ENCODE measurements at regions not wholly inside any gene's neighbourhood (a gene's known extent, or its start where the extent isn't known, plus 50 kb on each side); places are given as distances from the start of the nearest gene placed in this dataset.
"Not testable (repeated sequence)": the region's sequence is repeated elsewhere in the genome, so short reads cannot be mapped to it uniquely, and the experiment has no call there.

DNA sequence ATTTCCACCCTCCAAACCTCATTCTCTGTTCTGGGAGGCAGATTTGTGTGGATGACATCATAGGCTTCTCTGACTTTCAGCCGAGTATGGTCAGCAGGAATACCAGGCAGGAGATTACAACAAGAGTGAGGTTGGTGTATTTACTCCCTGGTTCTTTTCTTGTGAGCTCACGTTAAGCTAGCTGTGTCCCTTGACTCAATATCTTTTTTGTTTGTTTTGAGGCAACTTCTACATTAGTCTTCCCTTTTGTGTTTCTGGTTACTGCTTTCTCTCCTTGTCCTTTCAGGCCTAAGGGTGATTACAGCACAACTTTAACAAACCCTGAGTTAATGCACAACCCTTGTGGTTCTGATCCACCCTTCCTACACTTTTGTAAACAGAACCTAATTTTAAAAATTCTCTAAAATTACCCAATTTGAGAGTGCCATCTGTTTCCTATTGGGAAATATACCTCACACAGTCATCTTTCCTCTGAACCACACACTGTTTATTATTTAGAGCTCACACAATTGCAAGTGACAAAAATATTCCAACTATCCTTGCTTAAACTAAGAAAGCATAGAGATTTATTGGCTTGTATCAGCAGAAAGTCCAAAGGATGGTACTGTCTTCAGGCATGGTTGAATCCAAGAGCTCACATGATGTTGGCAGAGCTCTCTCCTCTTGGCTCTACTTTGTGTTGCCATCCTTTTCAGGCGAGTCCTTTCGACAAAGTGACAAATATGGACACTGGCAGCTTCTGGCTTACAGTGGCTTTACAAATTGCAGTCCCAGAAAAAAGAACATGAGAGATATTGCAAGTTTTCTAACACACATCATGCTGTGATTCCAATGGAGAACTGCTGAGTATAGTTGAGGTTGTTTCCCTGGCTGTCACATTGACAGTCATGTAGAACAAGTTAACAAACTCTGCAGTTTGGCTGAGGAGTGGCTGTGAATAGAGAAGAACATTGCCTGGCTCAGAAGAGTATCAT is 150.5 kb upstream of the DDIT4L start:
- no peak for DNase-seq

DNA sequence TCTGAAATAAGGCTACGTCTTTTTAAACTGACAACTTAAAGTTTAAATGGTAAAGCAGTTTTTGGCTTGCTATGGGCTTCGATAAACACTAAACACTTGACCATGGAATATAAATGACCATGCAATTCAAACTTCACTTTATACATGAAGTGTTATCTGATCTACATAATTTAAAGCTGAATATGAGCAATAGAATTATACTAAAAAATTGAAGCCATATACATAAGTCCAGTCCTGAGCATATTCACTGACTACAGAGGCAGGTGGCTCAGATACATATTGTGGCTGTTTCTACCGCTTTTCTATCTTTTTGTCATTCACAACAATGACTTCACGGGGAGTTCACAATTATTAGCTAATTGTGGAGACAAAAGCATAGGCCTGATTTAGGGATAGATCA is 149.6 kb upstream of the DDIT4L start:
- no peak for DNase-seq

DNA sequence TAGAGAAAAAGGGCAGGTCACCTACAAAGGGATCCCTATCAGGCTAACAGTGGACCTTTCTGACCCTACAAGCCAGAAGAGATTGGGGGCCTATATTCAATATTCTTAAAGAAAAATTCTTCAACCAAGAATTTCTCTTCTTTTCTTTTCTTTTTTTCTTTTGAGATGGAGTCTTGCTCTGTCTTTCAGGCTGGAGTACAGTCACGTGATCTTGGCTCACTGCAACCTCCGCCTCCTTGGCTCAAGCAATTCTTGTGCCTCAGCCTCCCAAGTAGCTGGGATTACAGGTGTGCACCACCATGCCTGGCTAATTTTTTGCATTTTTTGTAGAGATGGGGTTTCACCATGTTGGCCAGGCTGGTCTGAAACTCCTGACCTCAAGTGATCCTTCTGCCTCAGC is 143.2 kb upstream of the DDIT4L start:
- not testable (repeated sequence) for DNase-seq

DNA sequence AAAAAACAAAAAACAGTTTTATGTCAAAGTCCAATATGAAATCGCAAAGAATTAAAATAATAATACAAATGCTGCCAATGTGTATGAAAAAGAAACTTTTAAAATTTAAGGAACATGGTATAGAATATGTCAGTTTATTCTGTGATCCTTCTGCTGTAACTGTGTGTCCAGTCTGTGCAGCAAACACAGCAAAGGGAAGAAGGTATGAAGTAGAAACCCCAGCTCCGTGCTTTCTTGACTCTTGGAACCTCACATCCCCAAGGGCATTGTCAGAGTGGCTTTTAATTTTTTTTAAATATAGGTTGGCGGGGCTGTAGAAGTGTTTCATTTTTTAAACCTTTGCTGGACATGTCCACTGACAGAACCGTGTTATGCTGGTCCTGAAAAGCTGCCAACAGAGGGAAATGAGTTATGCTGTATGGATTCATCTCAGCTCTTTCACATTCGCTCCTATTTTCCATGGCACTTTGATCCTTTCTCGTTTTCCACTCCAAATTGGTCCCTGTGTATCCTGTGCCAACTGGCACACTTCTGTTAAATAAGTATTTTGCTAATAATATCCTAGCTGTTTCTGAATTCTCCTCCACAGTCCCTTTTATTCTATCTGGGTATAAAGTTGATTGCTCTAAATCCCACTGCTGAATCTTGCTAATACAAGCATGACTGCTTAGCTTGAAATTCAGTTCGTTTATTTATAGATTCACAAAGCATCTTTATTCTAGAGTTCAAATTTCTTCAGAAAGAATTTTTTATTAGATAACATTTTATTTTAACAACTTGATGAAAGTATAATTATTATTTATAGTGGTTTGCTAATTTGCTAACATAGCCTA is 127.0 kb upstream of the DDIT4L start:
- peak; percentile 24 for DNase-seq

DNA sequence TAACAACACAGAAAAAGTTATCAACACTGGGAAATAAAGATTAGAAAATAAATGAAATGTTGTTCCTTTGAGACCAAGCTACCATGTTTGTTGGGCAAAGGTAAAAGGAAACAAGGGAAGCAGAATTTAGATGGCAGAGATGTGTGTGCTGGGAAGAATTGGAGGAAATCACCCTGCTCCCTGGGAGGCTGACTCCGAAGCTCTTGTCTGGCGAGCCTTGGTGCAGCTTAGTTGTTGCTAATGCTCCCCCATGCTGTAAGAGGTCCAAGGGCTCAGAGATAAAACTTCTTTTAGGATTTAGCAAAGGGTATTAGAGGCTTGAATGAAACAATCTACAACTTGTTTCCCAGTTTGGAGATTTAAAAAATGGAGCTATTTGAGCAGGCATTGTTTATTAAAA is 123.8 kb upstream of the DDIT4L start:
- DNase-seq: peak; percentile 60

DNA sequence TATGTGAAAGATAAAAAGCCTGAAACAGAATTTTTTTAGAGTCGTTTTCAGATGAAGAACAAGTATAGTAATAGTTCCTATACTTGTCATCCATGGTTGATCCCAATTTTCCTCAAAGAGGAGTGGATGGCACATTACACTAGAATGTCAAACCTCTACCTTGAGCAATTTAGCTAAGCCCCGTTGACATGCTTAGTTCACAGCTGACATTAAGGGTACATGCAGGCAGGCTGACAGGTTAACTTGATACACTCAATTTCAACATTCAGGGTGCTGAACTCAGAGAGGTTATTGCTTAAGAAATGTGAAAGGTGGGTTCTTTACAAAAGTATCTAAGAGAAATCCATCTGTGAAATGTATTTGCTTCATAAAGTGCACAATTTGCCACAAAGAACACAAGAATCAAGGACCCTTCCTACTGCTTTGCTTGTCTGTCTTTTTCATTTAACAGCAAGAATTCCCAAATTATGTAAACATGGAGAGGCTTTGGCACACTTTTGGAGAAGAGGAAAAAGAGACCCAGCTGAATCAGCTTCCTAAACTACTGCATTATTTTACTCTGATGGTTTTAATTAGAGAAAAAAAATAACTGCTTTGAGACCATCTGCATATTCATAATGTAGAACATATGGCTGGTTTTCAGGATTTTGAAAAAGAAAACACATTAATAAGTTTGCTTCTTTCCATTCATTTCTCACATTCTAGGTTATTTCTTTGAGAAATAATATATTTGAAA is 122.5 kb upstream of the DDIT4L start:
- no peak for DNase-seq

DNA sequence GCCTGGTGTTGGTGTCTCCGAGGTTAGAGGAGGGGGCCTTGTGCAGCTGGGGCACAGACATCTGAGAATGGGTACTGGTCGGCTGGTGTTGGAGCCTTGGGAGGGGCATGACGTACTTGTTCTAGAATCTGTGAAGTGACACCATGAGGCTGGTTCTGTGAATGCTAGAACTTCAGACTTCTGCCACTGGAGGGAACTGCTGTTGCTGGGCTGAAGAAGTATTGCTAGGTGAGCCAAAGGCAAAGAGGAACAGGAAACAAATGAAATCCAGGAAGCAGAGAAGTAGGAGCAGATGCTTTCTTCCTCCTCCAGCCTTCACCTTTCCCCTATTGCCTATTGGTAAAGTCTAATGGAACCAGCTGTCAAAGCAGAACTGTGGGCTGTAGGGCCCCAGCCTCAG is 120.9 kb upstream of the DDIT4L start:
- DNase-seq: peak; percentile 15

DNA sequence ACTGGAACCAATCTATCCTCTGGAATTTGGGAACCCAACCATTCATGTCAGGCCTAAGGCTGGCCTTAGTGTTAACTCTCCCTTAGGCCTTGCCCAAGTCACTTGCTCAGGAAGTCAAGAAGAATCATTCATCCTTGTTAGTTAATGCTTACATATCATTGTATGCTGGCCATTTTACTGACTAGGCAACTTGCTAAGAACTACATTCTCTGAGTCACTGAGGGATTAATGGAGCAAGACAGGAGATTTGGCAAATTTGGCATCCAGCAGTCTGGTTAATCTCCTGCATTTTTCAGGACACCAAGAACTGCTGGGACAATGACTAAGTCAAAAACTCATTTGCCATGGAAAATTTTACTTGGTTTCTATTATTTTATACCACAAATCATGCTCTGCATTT is 115.8 kb upstream of the DDIT4L start:
- DNase-seq: no peak

DNA sequence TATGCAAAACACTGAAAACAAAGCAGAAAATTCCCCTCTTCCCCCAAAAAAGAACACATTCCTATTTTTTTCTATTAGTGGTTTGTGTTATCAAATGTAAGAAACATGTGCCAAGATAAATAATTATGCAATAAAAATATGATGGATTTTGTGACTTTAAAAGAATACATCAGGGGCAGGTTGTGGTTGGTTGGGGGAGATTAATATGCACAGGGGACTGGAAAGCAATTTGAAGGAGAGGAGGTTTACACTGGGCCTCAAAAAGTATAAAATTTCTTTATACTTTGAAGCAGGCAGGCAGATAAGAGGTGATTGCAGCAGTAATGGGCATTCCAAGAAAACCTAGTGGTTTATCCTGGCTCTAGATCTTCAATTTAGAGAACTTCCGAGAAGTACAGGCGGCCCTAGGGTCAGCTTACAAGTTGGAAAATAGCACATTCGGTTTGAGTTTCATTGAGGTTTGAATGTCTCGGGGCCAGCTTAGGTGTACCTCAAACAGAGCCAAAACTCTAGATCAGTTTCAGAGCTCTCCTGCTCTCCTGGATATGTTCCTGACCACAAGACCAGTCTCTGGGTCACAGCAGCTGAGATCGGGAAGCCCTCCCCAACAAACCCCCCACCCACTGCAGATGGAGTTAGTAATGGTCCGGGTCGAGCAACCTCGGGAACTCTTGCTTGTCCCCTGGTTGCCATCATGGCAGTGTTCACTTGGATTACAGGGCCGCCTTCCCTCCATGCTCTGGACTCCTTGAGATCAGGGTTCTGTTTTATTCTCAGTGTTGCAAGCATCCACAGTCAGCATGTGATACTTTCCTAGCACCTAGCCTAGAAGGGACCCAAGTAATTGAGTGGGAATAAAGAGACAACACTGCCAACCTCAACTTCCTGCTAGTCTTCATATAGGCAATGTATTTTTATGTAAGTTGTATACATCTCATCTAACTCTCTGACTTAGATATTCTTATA is 112.1 kb upstream of the DDIT4L start:
- DNase-seq: no peak

DNA sequence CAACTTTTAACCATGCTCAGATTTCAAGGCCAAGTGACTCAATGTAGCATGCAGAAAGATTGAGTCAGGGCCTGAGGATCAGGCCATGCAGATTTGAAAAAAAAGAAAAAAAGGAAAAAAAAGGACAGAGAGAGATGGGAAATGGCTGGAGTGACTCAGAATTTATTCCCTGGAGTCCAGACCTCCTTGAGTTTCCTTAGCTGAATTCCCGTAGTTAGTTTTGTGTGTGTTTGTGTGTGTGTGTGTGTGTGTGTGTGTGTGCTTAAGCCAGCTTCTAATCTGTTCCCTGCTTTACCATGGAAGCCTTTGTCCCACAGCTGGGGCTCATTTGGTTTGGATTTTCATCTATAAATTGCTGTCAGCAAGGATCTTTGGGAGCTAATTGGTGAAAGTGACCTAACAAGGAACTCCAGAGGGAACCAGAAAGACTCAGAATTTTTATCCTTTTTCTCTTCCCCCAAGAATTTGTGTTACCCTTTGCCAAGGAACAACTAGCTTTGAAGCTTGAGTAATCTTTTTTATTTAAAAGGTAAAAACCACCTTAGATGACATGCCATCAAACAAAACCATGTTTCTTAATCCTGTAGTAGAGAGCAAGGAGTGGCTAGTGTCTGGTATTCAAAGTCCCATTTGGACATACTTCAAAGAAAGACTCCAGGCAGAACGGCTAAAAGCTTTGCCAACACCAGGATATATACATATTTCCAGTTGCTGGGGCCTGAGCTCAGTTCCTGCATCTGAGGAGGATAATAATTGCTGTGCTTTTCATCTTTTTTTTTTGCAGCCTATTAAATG is 109.0 kb upstream of the DDIT4L start:
- DNase-seq: peak; percentile 81

DNA sequence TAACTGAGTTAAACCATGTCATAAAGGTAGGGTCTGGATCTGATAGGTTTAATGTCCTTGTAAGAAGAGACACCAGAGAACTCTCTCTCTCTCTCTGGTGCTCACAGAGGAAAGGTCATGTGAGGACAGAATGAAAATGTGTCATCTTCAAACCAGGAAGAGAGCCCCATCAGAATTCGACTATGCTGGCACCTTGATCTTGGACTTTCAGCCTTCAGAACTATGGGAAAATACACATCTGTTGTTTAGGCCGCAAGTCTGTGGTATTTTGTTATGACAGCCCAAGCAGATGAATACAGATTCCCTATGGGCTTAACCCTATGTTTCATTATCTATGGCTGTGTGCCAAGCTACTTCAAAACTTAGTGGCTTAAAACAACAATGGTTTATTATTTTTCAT is 105.5 kb upstream of the DDIT4L start:
- DNase-seq: peak; percentile 31

DNA sequence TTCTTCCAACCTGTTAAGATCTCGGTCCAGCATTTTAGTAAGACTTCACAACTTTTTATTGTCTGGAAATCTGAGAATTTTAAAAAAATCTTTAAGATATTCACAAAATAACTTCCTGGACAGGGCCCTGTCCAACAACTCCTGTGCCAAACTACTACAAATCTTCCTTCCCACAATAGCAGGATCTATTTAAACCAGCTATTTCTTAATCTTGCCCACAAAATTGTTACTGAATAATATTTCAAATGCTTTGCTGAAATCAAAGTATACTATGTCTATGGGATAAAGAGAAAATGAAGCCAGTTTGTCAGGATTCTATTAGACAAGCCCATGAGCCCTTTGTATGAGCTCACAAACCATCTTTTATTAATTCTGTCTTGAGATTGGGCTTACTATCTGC is 104.1 kb upstream of the DDIT4L start:
- no peak for DNase-seq

DNA sequence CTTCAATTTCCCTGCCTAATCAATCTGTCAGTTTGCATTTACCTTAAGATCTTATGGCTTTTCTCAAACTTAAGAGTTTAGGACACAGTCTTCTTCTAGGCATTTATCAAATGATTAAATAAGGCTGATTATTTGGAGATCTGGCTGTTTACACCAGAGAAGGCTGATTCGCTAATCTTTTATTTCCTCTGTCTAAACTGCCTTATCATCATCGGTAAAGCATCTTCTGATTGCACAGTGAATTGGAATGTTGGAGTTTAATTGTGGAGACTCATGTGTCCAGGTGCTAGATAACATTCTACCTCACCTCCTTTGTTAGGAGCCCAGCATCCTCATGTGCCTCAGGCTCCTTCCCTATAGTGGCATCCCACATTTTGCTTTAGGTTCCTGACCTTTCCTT is 100.3 kb upstream of the DDIT4L start:
- DNase-seq: peak; percentile 30

DNA sequence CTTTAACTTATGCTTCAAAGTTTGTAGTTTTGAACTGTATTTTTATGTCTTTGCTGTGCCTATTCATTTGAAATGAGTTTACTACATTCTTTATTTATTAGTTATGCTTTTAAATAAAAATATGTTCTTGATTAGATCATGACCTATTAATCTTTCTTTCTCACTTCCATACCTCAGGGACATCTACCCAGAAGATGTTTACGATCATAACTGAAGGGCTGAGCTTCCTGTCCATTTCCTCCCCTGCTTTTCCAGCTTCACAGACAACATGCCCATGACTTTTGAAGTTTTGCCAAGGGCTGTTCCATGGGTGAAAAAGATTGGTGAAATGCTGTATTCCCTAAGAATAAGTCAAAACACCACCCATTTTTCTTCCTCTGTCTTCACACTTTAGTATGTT is 99.7 kb upstream of the DDIT4L start:
- peak; percentile 57 for DNase-seq

DNA sequence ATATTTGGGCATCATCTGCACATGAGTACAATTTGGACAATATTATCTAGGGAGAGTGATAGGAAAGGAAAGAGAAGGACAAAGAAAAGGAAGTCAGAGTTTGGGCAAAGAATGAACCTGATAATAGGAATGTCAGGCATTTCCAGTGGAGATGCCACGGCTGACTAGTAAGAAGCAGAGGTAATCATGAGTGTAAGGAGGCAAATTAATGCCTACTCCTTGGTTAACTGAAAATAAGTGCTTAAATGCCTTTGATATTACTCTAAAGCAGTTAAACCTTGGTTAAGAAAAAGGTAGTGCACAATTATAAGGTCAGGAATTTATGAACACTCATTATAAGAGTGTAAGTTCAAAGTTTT is 99.2 kb upstream of the DDIT4L start:
- DNase-seq: peak; percentile 47

DNA sequence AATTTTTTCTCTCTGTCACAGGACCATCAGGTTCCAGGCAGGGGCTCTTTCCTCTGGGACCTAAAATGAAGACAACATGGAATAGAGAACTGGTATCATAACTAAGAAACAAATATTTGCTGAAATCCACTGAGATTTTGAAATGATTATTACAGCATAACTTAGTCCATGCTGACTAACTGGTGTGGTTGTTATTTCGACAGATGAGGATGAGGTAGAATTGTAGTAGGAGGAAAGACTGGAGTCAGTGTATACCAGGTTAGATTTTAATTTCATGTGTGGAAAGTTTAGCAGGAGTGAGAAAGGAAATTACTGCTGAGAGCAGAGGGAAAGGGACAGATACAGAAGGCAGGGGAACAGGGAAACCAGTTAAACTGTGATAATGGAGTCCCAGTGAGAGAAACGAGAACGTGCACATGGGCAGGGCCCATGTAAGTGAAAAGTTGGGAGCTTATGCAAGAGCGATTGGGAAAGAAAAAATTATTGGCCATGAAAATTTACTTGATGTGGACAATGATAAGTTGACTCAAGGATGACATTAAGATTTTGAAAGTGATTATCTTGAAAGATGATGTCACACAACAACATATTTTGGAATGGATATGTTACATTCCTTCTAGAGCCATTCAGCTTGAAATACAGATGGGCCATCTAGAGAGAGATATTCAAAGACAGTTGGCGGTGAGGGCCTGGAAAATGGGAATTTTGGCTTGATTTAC is 98.7 kb upstream of the DDIT4L start:
- DNase-seq: no peak

DNA sequence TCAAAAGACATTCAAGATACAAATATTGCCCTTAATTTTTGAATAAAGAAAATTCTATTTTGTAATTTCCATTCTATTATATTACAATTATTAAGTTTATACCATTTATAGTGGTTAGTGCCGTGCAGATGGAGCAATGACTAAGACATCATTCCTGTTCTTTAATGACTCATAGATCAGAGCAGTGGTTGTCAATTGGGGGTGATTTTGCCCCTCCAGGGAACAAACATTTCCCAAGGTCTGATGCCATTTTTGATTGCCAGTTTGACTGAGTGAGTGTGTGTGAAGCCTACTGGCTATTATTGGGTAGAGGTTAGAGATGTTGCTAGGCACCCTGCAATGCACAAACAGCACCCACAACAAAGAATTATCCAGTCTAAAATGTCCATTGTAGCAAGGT is 97.9 kb upstream of the DDIT4L start:
- DNase-seq: peak; percentile 33

DNA sequence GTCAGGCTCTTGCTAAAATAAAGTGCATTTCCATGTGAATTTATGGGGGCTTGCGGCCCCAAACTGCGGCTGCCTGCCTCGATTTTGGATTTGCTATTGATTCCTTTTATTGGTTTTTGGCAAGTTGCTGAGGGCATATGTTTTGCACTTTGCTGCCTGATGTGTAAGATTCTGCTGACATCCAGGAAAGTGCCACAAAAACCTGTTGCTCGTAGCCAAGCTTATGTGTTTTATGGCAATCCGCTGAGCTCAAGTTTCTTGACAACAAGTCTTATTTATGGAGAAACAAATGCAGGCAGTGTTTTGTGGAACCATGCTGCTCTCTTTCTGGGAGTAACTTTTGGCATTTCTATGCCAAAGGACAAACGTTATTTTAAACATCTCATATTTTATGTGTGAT is 97.3 kb upstream of the DDIT4L start:
- DNase-seq: no peak

DNA sequence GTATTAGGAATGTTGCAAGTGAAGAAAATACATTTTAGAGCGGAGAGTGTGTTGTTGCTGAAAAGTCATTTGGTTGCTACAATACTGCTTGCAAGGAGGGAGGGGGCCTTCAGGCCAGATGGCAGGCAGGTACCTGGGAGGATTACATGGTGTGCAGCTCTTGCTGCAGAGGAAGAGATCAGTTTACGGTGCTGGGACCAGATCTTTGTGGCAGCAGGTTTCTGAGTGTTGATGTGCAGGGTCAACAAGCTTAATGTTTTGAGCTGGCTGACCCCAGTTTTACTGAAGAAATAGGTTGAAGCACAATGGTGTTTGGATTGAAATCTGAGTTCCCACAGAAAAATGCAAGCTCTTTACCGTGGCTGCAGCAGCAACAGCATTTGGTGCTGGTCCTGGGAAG is 96.4 kb upstream of the DDIT4L start:
- DNase-seq: no peak

DNA sequence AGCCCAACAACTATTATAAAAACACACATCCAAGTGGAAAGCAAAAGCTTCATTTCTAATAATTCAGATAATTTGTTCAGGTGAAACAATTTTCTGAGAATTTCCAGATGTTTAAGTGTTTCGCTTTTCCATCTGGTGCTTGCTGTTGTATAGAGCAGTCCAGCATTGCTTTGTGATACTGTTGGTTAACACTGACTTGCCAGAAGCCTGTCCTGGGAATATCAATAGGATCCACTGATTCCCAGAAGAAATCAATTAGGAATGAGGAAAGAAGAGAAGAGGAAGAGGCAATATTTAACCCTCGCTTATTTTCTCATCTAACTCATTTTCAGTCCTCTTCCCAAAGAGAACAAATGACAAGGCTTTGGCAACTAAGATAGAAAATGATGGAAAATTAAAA is 94.9 kb upstream of the DDIT4L start:
- DNase-seq: no peak

All from dermis blood vessel endothelial cell (primary cell).